ENCODE measurements at regions not wholly inside any gene's neighbourhood (a gene's known extent, or its start where the extent isn't known, plus 50 kb on each side); places are given as distances from the start of the nearest gene placed in this dataset.

DNA sequence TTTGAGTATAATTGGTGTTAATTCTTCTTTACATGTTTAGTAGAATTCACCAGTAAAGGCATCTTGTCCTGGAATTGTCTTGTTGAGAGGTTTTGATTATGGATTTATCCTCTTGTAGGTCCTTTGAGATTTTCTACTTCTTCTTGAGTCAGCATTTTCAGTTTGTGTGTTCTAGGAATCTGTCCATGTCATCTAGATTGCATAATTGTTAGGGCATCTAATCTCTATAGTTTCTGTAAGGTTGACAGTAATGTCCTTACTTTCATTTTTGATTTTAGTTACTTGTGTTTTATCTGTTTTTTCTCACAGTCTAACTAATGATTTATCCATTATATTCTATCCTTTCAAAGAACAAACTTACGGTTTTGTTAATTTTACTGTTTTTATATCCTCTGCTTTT lies 492.0 kb downstream of the FGF9 start:
- in situ Hi-C loops (cut with MboI; ENCODE audit: low sequenced_read_pairs in 4 of 4) (no loop called here), intact Hi-C loops (cut with DNase I; ENCODE audit: low total_unique reads) (no loop called here)
- no peaks in the 10 kb centered on the region for H3K36me3 ChIP-seq
- H3K27ac ChIP-seq: no peak overlapping the region
- ATAC-seq (no peak), DNase-seq (no peak)
- H3K27me3 ChIP-seq: no peaks in the 10 kb centered on the region
- H3K4me1 ChIP-seq: no peaks in the 10 kb centered on the region
- H3K9me3 ChIP-seq: no peaks in the 10 kb centered on the region
- TF ChIP-seq, protein P1, sequence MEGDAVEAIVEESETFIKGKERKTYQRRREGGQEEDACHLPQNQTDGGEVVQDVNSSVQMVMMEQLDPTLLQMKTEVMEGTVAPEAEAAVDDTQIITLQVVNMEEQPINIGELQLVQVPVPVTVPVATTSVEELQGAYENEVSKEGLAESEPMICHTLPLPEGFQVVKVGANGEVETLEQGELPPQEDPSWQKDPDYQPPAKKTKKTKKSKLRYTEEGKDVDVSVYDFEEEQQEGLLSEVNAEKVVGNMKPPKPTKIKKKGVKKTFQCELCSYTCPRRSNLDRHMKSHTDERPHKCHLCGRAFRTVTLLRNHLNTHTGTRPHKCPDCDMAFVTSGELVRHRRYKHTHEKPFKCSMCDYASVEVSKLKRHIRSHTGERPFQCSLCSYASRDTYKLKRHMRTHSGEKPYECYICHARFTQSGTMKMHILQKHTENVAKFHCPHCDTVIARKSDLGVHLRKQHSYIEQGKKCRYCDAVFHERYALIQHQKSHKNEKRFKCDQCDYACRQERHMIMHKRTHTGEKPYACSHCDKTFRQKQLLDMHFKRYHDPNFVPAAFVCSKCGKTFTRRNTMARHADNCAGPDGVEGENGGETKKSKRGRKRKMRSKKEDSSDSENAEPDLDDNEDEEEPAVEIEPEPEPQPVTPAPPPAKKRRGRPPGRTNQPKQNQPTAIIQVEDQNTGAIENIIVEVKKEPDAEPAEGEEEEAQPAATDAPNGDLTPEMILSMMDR (IDR thresholded peaks at IDR 0.05 in 4 of 5, conservative IDR thresholded peaks at IDR 0.05 in 1 of 5): no peak
- TF ChIP-seq POLR2A (IDR thresholded peaks at IDR 0.05): no peak
- no peak overlapping the region for H3K4me3 ChIP-seq

GRCh38 chr13:22168437-22169190 lies 497.7 kb downstream of the FGF9 start:
- in situ Hi-C loops (cut with MboI; ENCODE audit: low sequenced_read_pairs in 4 of 4) (no loop called here), intact Hi-C loops (cut with DNase I; ENCODE audit: low total_unique reads) (no loop called here)
- H3K4me1 ChIP-seq: no peaks in the 10 kb centered on the region
- H3K27ac ChIP-seq: no peak overlapping the region
- no peak overlapping the region for H3K4me3 ChIP-seq
- ATAC-seq (no peak), DNase-seq (no peak)
- no peak for TF ChIP-seq POLR2A (IDR thresholded peaks at IDR 0.05)
- TF ChIP-seq, protein P1 (IDR thresholded peaks at IDR 0.05 in 4 of 5, conservative IDR thresholded peaks at IDR 0.05 in 1 of 5): no peak
- no peaks in the 10 kb centered on the region for H3K27me3 ChIP-seq
- H3K9me3 ChIP-seq: no peaks in the 10 kb centered on the region
- H3K36me3 ChIP-seq: no peaks in the 10 kb centered on the region

DNA sequence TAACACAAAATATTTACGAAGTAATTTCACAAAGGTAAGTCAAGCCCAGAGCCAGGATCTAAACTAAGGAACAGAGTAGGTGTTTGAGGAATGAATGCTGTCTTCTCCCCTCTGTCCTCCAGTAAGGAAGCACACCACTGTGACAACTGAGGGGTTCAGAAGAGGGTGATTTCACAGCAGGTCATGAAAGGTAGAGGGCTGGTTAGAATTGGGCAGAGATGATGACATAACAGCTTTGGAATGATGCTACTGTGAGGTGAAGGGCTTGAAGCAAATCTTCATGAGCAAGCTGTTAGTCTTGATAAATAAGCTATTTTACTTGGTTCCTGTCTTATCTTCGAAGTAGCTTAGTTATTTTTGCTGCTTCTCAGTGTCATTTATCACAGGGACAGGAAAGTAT lies 498.6 kb downstream of the FGF9 start:
- ATAC-seq (no peak), DNase-seq (no peak)
- H3K4me1 ChIP-seq: no peaks in the 10 kb centered on the region
- no peaks in the 10 kb centered on the region for H3K27me3 ChIP-seq
- in situ Hi-C loops (cut with MboI; ENCODE audit: low sequenced_read_pairs in 4 of 4): no loop called here
- TF ChIP-seq, protein P1 (IDR thresholded peaks at IDR 0.05 in 4 of 5, conservative IDR thresholded peaks at IDR 0.05 in 1 of 5): no peak
- TF ChIP-seq POLR2A (IDR thresholded peaks at IDR 0.05): no peak
- H3K36me3 ChIP-seq: no peaks in the 10 kb centered on the region
- intact Hi-C loops (cut with DNase I; ENCODE audit: low total_unique reads): no loop called here
- no peak overlapping the region for H3K27ac ChIP-seq
- H3K9me3 ChIP-seq: no peaks in the 10 kb centered on the region
- no peak overlapping the region for H3K4me3 ChIP-seq

- Histone ChIP-seq H3K36me3 (no peaks in the 10 kb centered on the region), H3K9me3 (no peaks in the 10 kb centered on the region), H3K4me1 (no peaks in the 10 kb centered on the region), H3K4me3 (no peak overlapping the region), H3K27ac (no peak overlapping the region), H3K27me3 (no peaks in the 10 kb centered on the region)
- intact Hi-C loops (cut with DNase I; ENCODE audit: low total_unique reads) (no loop called here), in situ Hi-C loops (cut with MboI; ENCODE audit: low sequenced_read_pairs in 4 of 4) (no loop called here)
- DNase-seq: no peak
- ATAC-seq: no peak
- TF ChIP-seq, protein P1 (IDR thresholded peaks at IDR 0.05 in 4 of 5, conservative IDR thresholded peaks at IDR 0.05 in 1 of 5): no peak
- TF ChIP-seq POLR2A (IDR thresholded peaks at IDR 0.05): no peak
Measured at GRCh38 chr13:22173610-22174009, 502.7 kb downstream of the FGF9 start.

- TF ChIP-seq POLR2A (IDR thresholded peaks at IDR 0.05): no peak
- TF ChIP-seq, protein P1 (IDR thresholded peaks at IDR 0.05 in 4 of 5, conservative IDR thresholded peaks at IDR 0.05 in 1 of 5): no peak
- H3K4me1 ChIP-seq: no peaks in the 10 kb centered on the region
- H3K36me3 ChIP-seq: no peaks in the 10 kb centered on the region
- in situ Hi-C loops (cut with MboI; ENCODE audit: low sequenced_read_pairs in 4 of 4): no loop called here
- no peak for ATAC-seq
- no peak overlapping the region for H3K27ac ChIP-seq
- H3K9me3 ChIP-seq: no peaks in the 10 kb centered on the region
- no peak for DNase-seq
- H3K4me3 ChIP-seq: no peak overlapping the region
- H3K27me3 ChIP-seq: no peaks in the 10 kb centered on the region
- intact Hi-C loops (cut with DNase I; ENCODE audit: low total_unique reads): no loop called here
Measured at GRCh38 chr13:22175241-22175640, 504.4 kb downstream of the FGF9 start.

Data from gastrocnemius medialis (tissue), 4 donors.